Dendritic cell treated with granulocyte-macrophage colony-stimulating factor and Interleukin-4, amounts not matched to agents 40 ng/mL and 50 ng/mL, for 4 days (primary cell): ENCODE measurements at regions not wholly inside any gene's neighbourhood (a gene's known extent, or its start where the extent isn't known, plus 50 kb on each side); places are given as distances from the start of the nearest gene placed in this dataset.

Source experiments
- H3K27ac Mint-ChIP-seq: one replicate; pipeline ENCODE4 v1.8.0; 2022; ENCODE audit warnings: mild to moderate bottlenecking, mixed read lengths
- H3K27me3 Mint-ChIP-seq: one replicate; pipeline ENCODE4 v1.8.0; 2022; ENCODE audit warnings: mild to moderate bottlenecking, mixed read lengths
- H3K36me3 Mint-ChIP-seq: one replicate; pipeline ENCODE4 v1.8.0; 2022; ENCODE audit warnings: low read depth, mixed read lengths
- H3K4me1 Mint-ChIP-seq: one replicate; pipeline ENCODE4 v1.8.0; 2022; ENCODE audit warnings: low read depth, mixed read lengths
- H3K4me3 Mint-ChIP-seq: one replicate; pipeline ENCODE4 v1.8.0; 2022; ENCODE audit warnings: mild to moderate bottlenecking, moderate library complexity, mixed read lengths
- H3K9me3 Mint-ChIP-seq: one replicate; pipeline ENCODE4 v1.8.0; 2022; ENCODE audit warnings: mixed read lengths
- intact Hi-C: fragments of 100-400 bp; cut with micrococcal nuclease; formaldehyde crosslinking; loops from one replicate; pipeline ENCODE4 v1.15.0; 2022

GRCh38 chr9:84103651-84104377 is 123.2 kb downstream of the RMI1 start:
- H3K4me3 Mint-ChIP-seq, result no peak overlapping the region
- H3K27me3 Mint-ChIP-seq, result peaks cover 40% of the 10 kb centered on the region
- intact Hi-C loops, result no loop called here
- no peaks in the 10 kb centered on the region for H3K9me3 Mint-ChIP-seq
- H3K36me3 Mint-ChIP-seq, result no peaks in the 10 kb centered on the region
- no peak overlapping the region for H3K27ac Mint-ChIP-seq
- peaks cover 5% of the 10 kb centered on the region for H3K4me1 Mint-ChIP-seq

GRCh38 chr9:84107081-84107480 is 126.5 kb downstream of the RMI1 start:
- Mint-ChIP-seq H3K9me3 (no peaks in the 10 kb centered on the region), H3K4me1 (peaks cover 3% of the 10 kb centered on the region), H3K36me3 (no peaks in the 10 kb centered on the region), H3K27ac (no peak overlapping the region), H3K4me3 (no peak overlapping the region), H3K27me3 (peaks cover 18% of the 10 kb centered on the region)
- intact Hi-C loops, result no loop called here

- Mint-ChIP-seq H3K4me3 (no peak overlapping the region), H3K36me3 (no peaks in the 10 kb centered on the region), H3K9me3 (no peaks in the 10 kb centered on the region), H3K27ac (no peak overlapping the region), H3K27me3 (peaks cover 12% of the 10 kb centered on the region), H3K4me1 (no peaks in the 10 kb centered on the region)
- intact Hi-C loops, result no loop called here
Observed at GRCh38 chr9:84107995-84108394, 127.4 kb downstream of the RMI1 start.

GRCh38 chr9:84111726-84112125 is 131.1 kb downstream of the RMI1 start:
- Mint-ChIP-seq H3K9me3 (no peaks in the 10 kb centered on the region), H3K4me1 (no peaks in the 10 kb centered on the region), H3K27ac (no peak overlapping the region), H3K36me3 (no peaks in the 10 kb centered on the region), H3K27me3 (peaks cover 13% of the 10 kb centered on the region), H3K4me3 (no peak overlapping the region)
- intact Hi-C loops, result no loop called here

GRCh38 chr9:84121991-84122523 is 141.5 kb downstream of the RMI1 start:
- Mint-ChIP-seq H3K27me3 (no peaks in the 10 kb centered on the region), H3K4me3 (no peak overlapping the region), H3K9me3 (no peaks in the 10 kb centered on the region), H3K27ac (no peak overlapping the region), H3K4me1 (no peaks in the 10 kb centered on the region), H3K36me3 (no peaks in the 10 kb centered on the region)
- intact Hi-C loops, result no loop called here

- intact Hi-C loops, result no loop called here
- Mint-ChIP-seq H3K4me1 (no peaks in the 10 kb centered on the region), H3K4me3 (no peak overlapping the region), H3K27me3 (peaks cover 2% of the 10 kb centered on the region), H3K9me3 (no peaks in the 10 kb centered on the region), H3K27ac (no peak overlapping the region), H3K36me3 (no peaks in the 10 kb centered on the region)
Observed at GRCh38 chr9:84122572-84122971, 142.0 kb downstream of the RMI1 start.

GRCh38 chr9:84123648-84124406 is 143.2 kb downstream of the RMI1 start:
- Mint-ChIP-seq H3K27me3 (peaks cover 4% of the 10 kb centered on the region), H3K27ac (no peak overlapping the region), H3K4me1 (no peaks in the 10 kb centered on the region), H3K9me3 (no peaks in the 10 kb centered on the region), H3K4me3 (no peak overlapping the region), H3K36me3 (no peaks in the 10 kb centered on the region)
- intact Hi-C loops, result no loop called here

GRCh38 chr9:84125046-84125445 is 144.4 kb downstream of the RMI1 start:
- intact Hi-C loops, result no loop called here
- Mint-ChIP-seq H3K4me1 (no peaks in the 10 kb centered on the region), H3K4me3 (no peak overlapping the region), H3K27ac (no peak overlapping the region), H3K9me3 (no peaks in the 10 kb centered on the region), H3K27me3 (peaks cover 4% of the 10 kb centered on the region), H3K36me3 (no peaks in the 10 kb centered on the region)

- peaks cover 4% of the 10 kb centered on the region for H3K27me3 Mint-ChIP-seq
- H3K4me1 Mint-ChIP-seq, result no peaks in the 10 kb centered on the region
- no peak overlapping the region for H3K27ac Mint-ChIP-seq
- intact Hi-C loops, result no loop called here
- H3K4me3 Mint-ChIP-seq, result no peak overlapping the region
- H3K36me3 Mint-ChIP-seq, result no peaks in the 10 kb centered on the region
- H3K9me3 Mint-ChIP-seq, result no peaks in the 10 kb centered on the region
Observed at GRCh38 chr9:84129529-84129928, 148.9 kb downstream of the RMI1 start.

- intact Hi-C loops, result no loop called here
- no peak overlapping the region for H3K4me3 Mint-ChIP-seq
- no peak overlapping the region for H3K27ac Mint-ChIP-seq
- peaks cover 21% of the 10 kb centered on the region for H3K4me1 Mint-ChIP-seq
- no peaks in the 10 kb centered on the region for H3K9me3 Mint-ChIP-seq
- H3K36me3 Mint-ChIP-seq, result no peaks in the 10 kb centered on the region
- H3K27me3 Mint-ChIP-seq, result peaks cover 22% of the 10 kb centered on the region
Observed at GRCh38 chr9:84136119-84136868, 155.7 kb downstream of the RMI1 start.

- Mint-ChIP-seq H3K4me1 (peaks cover 21% of the 10 kb centered on the region), H3K4me3 (no peak overlapping the region), H3K36me3 (no peaks in the 10 kb centered on the region), H3K9me3 (no peaks in the 10 kb centered on the region), H3K27me3 (peaks cover 32% of the 10 kb centered on the region), H3K27ac (no peak overlapping the region)
- intact Hi-C loops, result no loop called here
Observed at GRCh38 chr9:84137968-84138367, 157.4 kb downstream of the RMI1 start.

- H3K27me3 Mint-ChIP-seq, result peaks cover 35% of the 10 kb centered on the region
- no peaks in the 10 kb centered on the region for H3K9me3 Mint-ChIP-seq
- H3K36me3 Mint-ChIP-seq, result no peaks in the 10 kb centered on the region
- H3K4me1 Mint-ChIP-seq, result peaks cover 21% of the 10 kb centered on the region
- intact Hi-C loops, result no loop called here
- no peak overlapping the region for H3K27ac Mint-ChIP-seq
- no peak overlapping the region for H3K4me3 Mint-ChIP-seq
Observed at GRCh38 chr9:84138541-84138940, 157.9 kb downstream of the RMI1 start.

- Mint-ChIP-seq H3K4me1 (peaks cover 21% of the 10 kb centered on the region), H3K27me3 (peaks cover 35% of the 10 kb centered on the region), H3K36me3 (no peaks in the 10 kb centered on the region), H3K9me3 (no peaks in the 10 kb centered on the region), H3K27ac (no peak overlapping the region), H3K4me3 (no peak overlapping the region)
- intact Hi-C loops, result no loop called here
Observed at GRCh38 chr9:84139296-84140070, 158.9 kb downstream of the RMI1 start.
